Chondrocyte (in vitro differentiated cells): ENCODE measurements at regions not wholly inside any gene's neighbourhood (a gene's known extent, or its start where the extent isn't known, plus 50 kb on each side); places are given as distances from the start of the nearest gene placed in this dataset.

Experiments
- DNase-seq: peaks from one replicate; pipeline ENCODE4 v3.0.0; 2021; ENCODE audit warnings: mixed read lengths, low spot score
- H3K27ac Mint-ChIP-seq: one replicate; pipeline ENCODE4 v1.8.0; 2021; ENCODE audit warnings: mild to moderate bottlenecking, moderate library complexity, mixed read lengths; ENCODE audit not compliant: unreplicated experiment
- H3K27me3 Mint-ChIP-seq: 2 replicates; pipeline ENCODE4 v1.8.0; 2021; ENCODE audit warnings: low read depth, mixed read lengths
- H3K36me3 Mint-ChIP-seq: 2 replicates; pipeline ENCODE4 v1.8.0; 2021; ENCODE audit warnings: low read depth, mixed read lengths
- H3K4me1 Mint-ChIP-seq: 2 replicates; pipeline ENCODE4 v1.8.0; 2021; ENCODE audit warnings: low read depth, mild to moderate bottlenecking, mixed read lengths
- H3K4me3 Mint-ChIP-seq: one replicate; pipeline ENCODE4 v1.8.0; 2021; ENCODE audit warnings: mild to moderate bottlenecking, moderate library complexity, mixed read lengths; ENCODE audit not compliant: unreplicated experiment
- H3K9me3 Mint-ChIP-seq: 2 replicates; pipeline ENCODE4 v1.8.0; 2021; ENCODE audit warnings: low read depth, mixed read lengths
- TF ChIP-seq, protein P1 (sequence below): fragments of 200-600 bp; sonication (generic); IDR thresholded peaks from 2 replicates; pipeline ENCODE4 v1.5.0; 2021; ENCODE audit warnings: antibody characterized with exemption, mild to moderate bottlenecking, moderate library complexity

DNA sequence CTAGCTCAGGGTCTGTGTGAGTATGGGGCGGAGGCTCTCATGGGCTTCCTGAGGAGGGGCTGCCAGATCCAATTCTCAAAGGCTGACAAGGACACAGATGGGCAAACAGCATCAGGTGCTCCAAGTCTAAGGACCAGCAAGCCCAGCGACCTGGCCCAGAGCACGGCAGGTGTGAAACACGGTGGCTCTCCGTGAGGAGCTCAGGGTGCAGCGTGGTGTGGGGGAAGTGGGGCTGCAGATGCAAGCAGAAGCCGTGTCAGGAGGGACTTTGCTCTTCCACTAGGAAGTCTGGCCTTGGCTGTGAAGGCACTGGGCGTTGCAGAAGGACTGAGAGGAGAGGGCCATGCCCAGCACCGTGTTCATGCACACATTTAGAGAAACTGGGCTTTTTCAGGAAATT is 420.0 kb downstream of the GADD45G start:
- DNase-seq = no peak
- H3K4me1 Mint-ChIP-seq = no peaks in the 10 kb centered on the region
- no peak overlapping the region for H3K4me3 Mint-ChIP-seq
- no peak overlapping the region for H3K27ac Mint-ChIP-seq
- no peaks in the 10 kb centered on the region for H3K9me3 Mint-ChIP-seq
- H3K27me3 Mint-ChIP-seq = peaks cover 6% of the 10 kb centered on the region
- TF ChIP-seq, protein P1, sequence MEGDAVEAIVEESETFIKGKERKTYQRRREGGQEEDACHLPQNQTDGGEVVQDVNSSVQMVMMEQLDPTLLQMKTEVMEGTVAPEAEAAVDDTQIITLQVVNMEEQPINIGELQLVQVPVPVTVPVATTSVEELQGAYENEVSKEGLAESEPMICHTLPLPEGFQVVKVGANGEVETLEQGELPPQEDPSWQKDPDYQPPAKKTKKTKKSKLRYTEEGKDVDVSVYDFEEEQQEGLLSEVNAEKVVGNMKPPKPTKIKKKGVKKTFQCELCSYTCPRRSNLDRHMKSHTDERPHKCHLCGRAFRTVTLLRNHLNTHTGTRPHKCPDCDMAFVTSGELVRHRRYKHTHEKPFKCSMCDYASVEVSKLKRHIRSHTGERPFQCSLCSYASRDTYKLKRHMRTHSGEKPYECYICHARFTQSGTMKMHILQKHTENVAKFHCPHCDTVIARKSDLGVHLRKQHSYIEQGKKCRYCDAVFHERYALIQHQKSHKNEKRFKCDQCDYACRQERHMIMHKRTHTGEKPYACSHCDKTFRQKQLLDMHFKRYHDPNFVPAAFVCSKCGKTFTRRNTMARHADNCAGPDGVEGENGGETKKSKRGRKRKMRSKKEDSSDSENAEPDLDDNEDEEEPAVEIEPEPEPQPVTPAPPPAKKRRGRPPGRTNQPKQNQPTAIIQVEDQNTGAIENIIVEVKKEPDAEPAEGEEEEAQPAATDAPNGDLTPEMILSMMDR = no peak
- no peaks in the 10 kb centered on the region for H3K36me3 Mint-ChIP-seq

DNA sequence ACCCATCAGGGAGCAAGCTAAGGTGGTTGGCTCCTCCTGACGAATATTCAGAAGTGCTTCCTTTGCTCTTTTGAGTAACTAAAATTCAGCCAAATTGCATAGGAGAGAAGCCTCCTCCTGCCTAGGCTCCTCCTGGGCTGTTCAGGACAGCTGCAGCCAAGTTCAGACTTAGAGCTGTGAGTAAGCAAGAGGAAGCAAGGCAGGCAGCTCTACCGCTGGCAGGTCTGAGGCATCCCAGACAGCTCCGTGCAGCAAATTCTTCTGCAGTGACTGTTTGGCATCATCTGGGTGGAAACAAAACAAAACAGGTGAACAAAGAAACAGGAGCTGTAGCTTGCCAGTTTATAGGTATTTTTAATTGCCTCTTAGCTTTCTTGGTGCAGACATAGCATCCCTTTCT is 421.0 kb downstream of the GADD45G start:
- no peak for DNase-seq
- H3K27ac Mint-ChIP-seq = no peak overlapping the region
- no peaks in the 10 kb centered on the region for H3K36me3 Mint-ChIP-seq
- H3K4me3 Mint-ChIP-seq = no peak overlapping the region
- no peaks in the 10 kb centered on the region for H3K4me1 Mint-ChIP-seq
- TF ChIP-seq, protein P1 = no peak
- no peaks in the 10 kb centered on the region for H3K9me3 Mint-ChIP-seq
- peaks cover 6% of the 10 kb centered on the region for H3K27me3 Mint-ChIP-seq

DNA sequence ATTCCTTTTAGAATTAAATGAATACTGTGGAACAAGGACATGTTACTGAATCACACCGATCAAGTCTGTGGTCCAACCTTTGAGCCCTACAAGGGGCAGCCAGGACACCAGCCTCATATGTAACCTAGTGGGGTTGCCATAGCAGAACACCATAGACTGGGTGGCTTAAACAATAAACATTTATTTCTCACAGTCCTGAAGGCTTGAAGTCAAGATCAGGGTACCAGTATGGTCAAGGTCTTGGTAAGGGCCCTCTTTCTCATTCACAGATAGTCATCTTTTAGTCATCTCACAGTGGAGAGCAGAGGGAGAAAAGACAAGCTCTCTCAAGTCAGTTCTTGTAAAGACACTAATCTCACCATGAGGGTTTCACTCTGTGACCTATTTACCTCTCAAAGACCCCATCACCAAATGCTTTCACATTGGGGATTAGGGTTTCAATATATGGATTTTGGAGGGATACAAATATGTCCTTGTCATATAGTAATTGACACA is 422.5 kb downstream of the GADD45G start:
- no peaks in the 10 kb centered on the region for H3K4me1 Mint-ChIP-seq
- no peak for DNase-seq
- no peak overlapping the region for H3K27ac Mint-ChIP-seq
- TF ChIP-seq, protein P1 = no peak
- no peaks in the 10 kb centered on the region for H3K36me3 Mint-ChIP-seq
- H3K27me3 Mint-ChIP-seq = peaks cover 6% of the 10 kb centered on the region
- H3K4me3 Mint-ChIP-seq = no peak overlapping the region
- no peaks in the 10 kb centered on the region for H3K9me3 Mint-ChIP-seq

DNA sequence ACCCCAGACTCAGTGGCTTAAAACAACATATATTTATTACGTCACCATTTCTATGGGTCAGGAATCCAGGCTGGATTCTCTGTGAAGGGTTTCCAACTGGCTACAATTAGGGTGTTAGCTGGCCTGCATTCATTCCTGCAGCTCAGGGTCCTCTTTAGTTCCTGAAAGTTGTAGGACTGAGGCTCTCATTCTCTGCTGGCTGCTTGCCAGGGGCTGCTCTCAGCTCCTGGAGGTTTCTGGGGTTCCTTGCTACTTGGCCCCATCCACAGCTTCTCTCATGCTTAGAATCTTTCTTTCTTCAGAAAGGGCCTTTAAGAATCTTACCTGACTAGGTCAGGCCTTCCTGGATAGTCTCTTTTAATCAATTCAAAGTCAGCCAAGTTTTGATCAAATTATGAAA is 424.6 kb downstream of the GADD45G start:
- H3K27me3 Mint-ChIP-seq = peaks cover 5% of the 10 kb centered on the region
- H3K36me3 Mint-ChIP-seq = no peaks in the 10 kb centered on the region
- no peak overlapping the region for H3K4me3 Mint-ChIP-seq
- H3K27ac Mint-ChIP-seq = no peak overlapping the region
- DNase-seq = no peak
- no peaks in the 10 kb centered on the region for H3K9me3 Mint-ChIP-seq
- no peaks in the 10 kb centered on the region for H3K4me1 Mint-ChIP-seq
- TF ChIP-seq, protein P1 = no peak

DNA sequence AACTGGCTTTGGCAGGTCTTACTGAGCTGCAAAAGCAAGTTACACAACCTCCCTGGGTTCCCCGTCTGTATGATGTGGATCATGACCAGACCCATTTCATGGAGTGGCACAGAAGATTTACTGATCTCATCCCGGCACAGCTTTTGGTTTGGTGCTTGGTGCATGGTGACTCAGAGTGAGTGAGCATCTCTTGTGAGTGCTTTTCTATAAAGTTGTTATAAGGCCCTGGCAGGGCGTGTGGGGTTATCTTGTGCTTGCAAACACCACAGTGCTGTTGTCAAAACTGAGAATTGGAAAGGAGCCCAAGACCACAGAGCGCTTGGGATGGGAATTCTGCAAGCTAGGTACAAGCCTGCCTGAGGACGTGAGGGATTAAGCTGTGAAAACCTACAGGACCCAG is 425.2 kb downstream of the GADD45G start:
- peaks cover 4% of the 10 kb centered on the region for H3K27me3 Mint-ChIP-seq
- TF ChIP-seq, protein P1 = no peak
- no peak overlapping the region for H3K4me3 Mint-ChIP-seq
- no peaks in the 10 kb centered on the region for H3K9me3 Mint-ChIP-seq
- no peaks in the 10 kb centered on the region for H3K36me3 Mint-ChIP-seq
- no peak overlapping the region for H3K27ac Mint-ChIP-seq
- no peak for DNase-seq
- no peaks in the 10 kb centered on the region for H3K4me1 Mint-ChIP-seq
